ENCODE measurements at regions not wholly inside any gene's neighbourhood (a gene's known extent, or its start where the extent isn't known, plus 50 kb on each side); places are given as distances from the start of the nearest gene placed in this dataset.

DNA sequence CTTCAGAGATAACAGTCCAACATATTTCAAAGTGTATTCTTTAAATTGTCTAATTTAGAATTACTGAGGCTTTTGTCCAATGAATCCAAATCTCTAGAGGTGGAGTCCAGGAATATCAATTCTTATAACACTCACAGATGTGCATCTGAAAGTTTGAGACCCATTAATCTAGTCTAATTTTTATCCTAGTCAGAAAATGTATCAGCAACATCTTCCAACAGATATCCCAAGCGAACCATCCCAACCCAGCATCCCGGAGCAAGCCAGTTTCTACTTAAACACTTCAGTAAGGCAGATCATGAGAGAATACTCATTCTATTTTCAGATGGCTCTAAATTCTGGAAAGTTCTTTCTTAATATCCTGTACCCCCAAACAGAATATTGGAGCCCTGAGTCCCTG lies 113.5 kb downstream of the BBS10 start:
- H3K79me2 ChIP-seq (ENCODE audit: low read length): no peaks in the 10 kb centered on the region
- H4K20me1 ChIP-seq (ENCODE audit: insufficient read depth, low read length): no peaks in the 10 kb centered on the region
- H3K9me3 ChIP-seq (replicated peaks; ENCODE audit: insufficient read depth, low read length): no peaks in the 10 kb centered on the region
- DNase-seq: no peak
- H3K4me3 ChIP-seq (ENCODE audit: low read length): no peak overlapping the region
- H3K4me2 ChIP-seq (ENCODE audit: low read depth, low read length): no peak overlapping the region
- H3K27ac ChIP-seq (ENCODE audit: low read length): no peak overlapping the region
- no peak for TF ChIP-seq EZH2phosphoT487 (IDR thresholded peaks at IDR 0.05; ENCODE audit: low read length)
- no peak for TF ChIP-seq EZH2 (optimal IDR thresholded peaks at IDR 0.05; ENCODE audit: low read depth, low read length)
- TF ChIP-seq, protein P1, sequence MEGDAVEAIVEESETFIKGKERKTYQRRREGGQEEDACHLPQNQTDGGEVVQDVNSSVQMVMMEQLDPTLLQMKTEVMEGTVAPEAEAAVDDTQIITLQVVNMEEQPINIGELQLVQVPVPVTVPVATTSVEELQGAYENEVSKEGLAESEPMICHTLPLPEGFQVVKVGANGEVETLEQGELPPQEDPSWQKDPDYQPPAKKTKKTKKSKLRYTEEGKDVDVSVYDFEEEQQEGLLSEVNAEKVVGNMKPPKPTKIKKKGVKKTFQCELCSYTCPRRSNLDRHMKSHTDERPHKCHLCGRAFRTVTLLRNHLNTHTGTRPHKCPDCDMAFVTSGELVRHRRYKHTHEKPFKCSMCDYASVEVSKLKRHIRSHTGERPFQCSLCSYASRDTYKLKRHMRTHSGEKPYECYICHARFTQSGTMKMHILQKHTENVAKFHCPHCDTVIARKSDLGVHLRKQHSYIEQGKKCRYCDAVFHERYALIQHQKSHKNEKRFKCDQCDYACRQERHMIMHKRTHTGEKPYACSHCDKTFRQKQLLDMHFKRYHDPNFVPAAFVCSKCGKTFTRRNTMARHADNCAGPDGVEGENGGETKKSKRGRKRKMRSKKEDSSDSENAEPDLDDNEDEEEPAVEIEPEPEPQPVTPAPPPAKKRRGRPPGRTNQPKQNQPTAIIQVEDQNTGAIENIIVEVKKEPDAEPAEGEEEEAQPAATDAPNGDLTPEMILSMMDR (IDR thresholded peaks at IDR 0.05; ENCODE audit: low read length): no peak
- no peak overlapping the region for H3K9ac ChIP-seq (ENCODE audit: low read length)
- H3K36me3 ChIP-seq (replicated peaks; ENCODE audit: insufficient read depth, low read length): no peaks in the 10 kb centered on the region
- H3K4me1 ChIP-seq (ENCODE audit: low read length): no peaks in the 10 kb centered on the region
- H3F3A ChIP-seq (ENCODE audit: insufficient read depth, low read length): no peaks in the 10 kb centered on the region
- H3K27me3 ChIP-seq (replicated peaks; ENCODE audit: insufficient read depth, low read length): no peaks in the 10 kb centered on the region
- no peak overlapping the region for H2AFZ ChIP-seq (ENCODE audit: low read length)
- no peaks in the 10 kb centered on the region for H3K9me2 ChIP-seq (replicated peaks; ENCODE audit: insufficient read depth, low read length)

DNA sequence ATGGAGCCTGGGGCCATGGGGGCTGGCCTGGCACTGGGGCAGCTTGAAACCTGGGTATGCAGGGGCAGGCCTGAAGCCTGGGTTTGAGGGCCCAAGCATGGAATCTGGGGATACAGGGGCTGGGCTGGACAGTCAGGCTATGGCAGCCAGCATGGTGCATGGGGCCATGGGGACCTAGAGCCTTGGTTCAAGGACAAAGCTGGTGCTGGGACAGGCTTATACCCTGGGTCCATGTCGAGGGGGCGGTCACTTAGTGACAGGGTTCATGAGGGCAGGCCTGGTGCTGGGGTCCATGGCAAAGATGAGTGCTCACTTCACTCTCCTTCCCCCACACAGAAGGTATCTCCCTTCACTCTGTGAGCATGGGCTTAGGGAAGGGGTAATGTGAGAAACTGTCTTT lies 116.2 kb downstream of the BBS10 start:
- no peak for DNase-seq
- H3K79me2 ChIP-seq (ENCODE audit: low read length): no peaks in the 10 kb centered on the region
- no peaks in the 10 kb centered on the region for H3K9me3 ChIP-seq (replicated peaks; ENCODE audit: insufficient read depth, low read length)
- H2AFZ ChIP-seq (ENCODE audit: low read length): no peak overlapping the region
- TF ChIP-seq EZH2 (optimal IDR thresholded peaks at IDR 0.05; ENCODE audit: low read depth, low read length): no peak
- TF ChIP-seq EZH2phosphoT487 (IDR thresholded peaks at IDR 0.05; ENCODE audit: low read length): no peak
- TF ChIP-seq, protein P1 (IDR thresholded peaks at IDR 0.05; ENCODE audit: low read length): no peak
- no peak overlapping the region for H3K9ac ChIP-seq (ENCODE audit: low read length)
- no peaks in the 10 kb centered on the region for H3K9me2 ChIP-seq (replicated peaks; ENCODE audit: insufficient read depth, low read length)
- no peak overlapping the region for H3K4me2 ChIP-seq (ENCODE audit: low read depth, low read length)
- H3K4me3 ChIP-seq (ENCODE audit: low read length): no peak overlapping the region
- no peaks in the 10 kb centered on the region for H3K36me3 ChIP-seq (replicated peaks; ENCODE audit: insufficient read depth, low read length)
- no peaks in the 10 kb centered on the region for H3K4me1 ChIP-seq (ENCODE audit: low read length)
- no peaks in the 10 kb centered on the region for H3F3A ChIP-seq (ENCODE audit: insufficient read depth, low read length)
- no peak overlapping the region for H3K27ac ChIP-seq (ENCODE audit: low read length)
- no peaks in the 10 kb centered on the region for H3K27me3 ChIP-seq (replicated peaks; ENCODE audit: insufficient read depth, low read length)
- H4K20me1 ChIP-seq (ENCODE audit: insufficient read depth, low read length): no peaks in the 10 kb centered on the region

DNA sequence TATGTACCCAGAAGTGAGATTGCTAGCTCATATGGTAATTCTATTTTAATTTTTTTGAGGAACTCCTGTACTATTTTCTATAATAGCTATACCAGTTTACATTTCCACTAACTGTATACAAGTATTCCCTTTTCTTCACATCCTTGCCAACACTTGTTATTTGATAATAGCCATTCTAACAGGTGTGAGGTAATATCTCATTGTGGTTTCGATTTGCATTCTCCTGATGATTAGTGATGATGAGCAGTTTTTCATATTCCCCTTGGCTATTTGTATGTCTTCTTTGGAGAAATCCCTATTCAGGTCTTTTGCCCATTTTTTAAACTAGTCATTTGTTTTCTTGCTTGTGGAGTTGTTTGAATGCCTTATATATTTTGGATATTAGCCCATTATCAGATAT lies 121.3 kb downstream of the BBS10 start:
- no peak overlapping the region for H2AFZ ChIP-seq (ENCODE audit: low read length)
- H3K4me2 ChIP-seq (ENCODE audit: low read depth, low read length): no peak overlapping the region
- no peak for DNase-seq

More for the DNA sequence above, 121.3 kb downstream of the BBS10 start:
- Histone ChIP-seq H3K27me3 (replicated peaks; ENCODE audit: insufficient read depth, low read length) (no peaks in the 10 kb centered on the region), H4K20me1 (ENCODE audit: insufficient read depth, low read length) (no peaks in the 10 kb centered on the region), H3K36me3 (replicated peaks; ENCODE audit: insufficient read depth, low read length) (no peaks in the 10 kb centered on the region), H3F3A (ENCODE audit: insufficient read depth, low read length) (no peaks in the 10 kb centered on the region), H3K4me1 (ENCODE audit: low read length) (no peaks in the 10 kb centered on the region), H3K27ac (ENCODE audit: low read length) (no peak overlapping the region), H3K79me2 (ENCODE audit: low read length) (no peaks in the 10 kb centered on the region), H3K4me3 (ENCODE audit: low read length) (no peak overlapping the region), H3K9ac (ENCODE audit: low read length) (no peak overlapping the region), H3K9me3 (replicated peaks; ENCODE audit: insufficient read depth, low read length) (no peaks in the 10 kb centered on the region), H3K9me2 (replicated peaks; ENCODE audit: insufficient read depth, low read length) (no peaks in the 10 kb centered on the region)
- TF ChIP-seq, protein P1 (IDR thresholded peaks at IDR 0.05; ENCODE audit: low read length): no peak
- TF ChIP-seq EZH2phosphoT487 (IDR thresholded peaks at IDR 0.05; ENCODE audit: low read length): no peak
- TF ChIP-seq EZH2 (optimal IDR thresholded peaks at IDR 0.05; ENCODE audit: low read depth, low read length): no peak
